ENCODE measurements at regions not wholly inside any gene's neighbourhood (a gene's known extent, or its start where the extent isn't known, plus 50 kb on each side); places are given as distances from the start of the nearest gene placed in this dataset.

DNA sequence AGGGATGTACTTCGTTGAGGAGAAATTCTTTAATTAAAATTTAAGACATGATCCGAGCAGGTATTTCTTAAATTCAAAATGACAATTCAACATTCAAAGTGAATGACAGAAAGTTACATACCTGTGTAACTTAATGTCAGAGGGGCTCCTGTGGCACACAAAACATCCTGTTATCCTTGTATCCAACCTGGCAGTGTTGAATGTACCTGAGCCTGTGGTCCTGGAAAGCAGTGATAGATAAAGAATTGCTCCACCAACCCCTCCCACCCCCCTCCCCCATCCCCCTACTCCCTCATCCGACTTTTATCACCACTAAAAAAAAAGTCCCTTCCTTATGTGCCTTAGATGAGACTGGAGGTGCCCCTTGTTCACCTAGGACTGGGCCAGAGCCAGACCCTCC is 119.4 kb upstream of the ADCY1 start:
- no peak for TF ChIP-seq POLR2A (IDR thresholded peaks at IDR 0.05)
- TF ChIP-seq, protein P1, sequence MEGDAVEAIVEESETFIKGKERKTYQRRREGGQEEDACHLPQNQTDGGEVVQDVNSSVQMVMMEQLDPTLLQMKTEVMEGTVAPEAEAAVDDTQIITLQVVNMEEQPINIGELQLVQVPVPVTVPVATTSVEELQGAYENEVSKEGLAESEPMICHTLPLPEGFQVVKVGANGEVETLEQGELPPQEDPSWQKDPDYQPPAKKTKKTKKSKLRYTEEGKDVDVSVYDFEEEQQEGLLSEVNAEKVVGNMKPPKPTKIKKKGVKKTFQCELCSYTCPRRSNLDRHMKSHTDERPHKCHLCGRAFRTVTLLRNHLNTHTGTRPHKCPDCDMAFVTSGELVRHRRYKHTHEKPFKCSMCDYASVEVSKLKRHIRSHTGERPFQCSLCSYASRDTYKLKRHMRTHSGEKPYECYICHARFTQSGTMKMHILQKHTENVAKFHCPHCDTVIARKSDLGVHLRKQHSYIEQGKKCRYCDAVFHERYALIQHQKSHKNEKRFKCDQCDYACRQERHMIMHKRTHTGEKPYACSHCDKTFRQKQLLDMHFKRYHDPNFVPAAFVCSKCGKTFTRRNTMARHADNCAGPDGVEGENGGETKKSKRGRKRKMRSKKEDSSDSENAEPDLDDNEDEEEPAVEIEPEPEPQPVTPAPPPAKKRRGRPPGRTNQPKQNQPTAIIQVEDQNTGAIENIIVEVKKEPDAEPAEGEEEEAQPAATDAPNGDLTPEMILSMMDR (IDR thresholded peaks at IDR 0.05): no peak
- no peak for TF ChIP-seq POLR2AphosphoS5 (IDR thresholded peaks at IDR 0.05)
